Neural cell (in vitro differentiated cells): ENCODE measurements at regions not wholly inside any gene's neighbourhood (a gene's known extent, or its start where the extent isn't known, plus 50 kb on each side); places are given as distances from the start of the nearest gene placed in this dataset.

Experiments
- H2AFZ ChIP-seq: fragments of 200-600, 300-800 bp; sonication (generic), shearing (Covaris generic); 2 replicates; pipeline ENCODE4 v1.6.0; 2014; ENCODE audit warnings: low read depth, mild to moderate bottlenecking, antibody characterized with exemption, low read length, moderate library complexity
- H3F3A ChIP-seq: fragments of 200-600 bp; shearing (Covaris generic); 2 replicates; pipeline ENCODE4 v1.6.1; 2016; ENCODE audit warnings: mild to moderate bottlenecking, moderate library complexity, mixed read lengths, antibody characterized with exemption, low read length; ENCODE audit not compliant: insufficient read depth, poor library complexity, severe bottlenecking
- H3K27ac ChIP-seq: fragments of 200-600, 300-800 bp; sonication (generic), shearing (Covaris generic); 2 replicates; pipeline ENCODE4 v1.5.1; 2014; ENCODE audit warnings: mild to moderate bottlenecking, low read length, moderate library complexity
- H3K27me3 ChIP-seq: fragments of 300-800, 200-600 bp; sonication (generic), shearing (Covaris generic); 2 replicates; pipeline ENCODE4 v1.6.0; 2014; ENCODE audit warnings: mild to moderate bottlenecking, low read depth, low read length, moderate library complexity; ENCODE audit not compliant: insufficient read depth
- H3K36me3 ChIP-seq: fragments of 300-800, 200-600 bp; sonication (generic), shearing (Covaris generic); 2 replicates; pipeline ENCODE4 v1.5.1; 2014; ENCODE audit warnings: mild to moderate bottlenecking, antibody characterized with exemption, low read length, moderate library complexity; ENCODE audit not compliant: insufficient read depth
- H3K4me2 ChIP-seq: fragments of 300-800, 200-600 bp; sonication (generic), shearing (Covaris generic); 2 replicates; pipeline ENCODE4 v1.6.0; 2014; ENCODE audit warnings: mild to moderate bottlenecking, low read length
- H3K4me3 ChIP-seq: fragments of 300-800, 200-600 bp; sonication (generic), shearing (Covaris generic); 2 replicates; pipeline ENCODE4 v1.5.1; 2014; ENCODE audit warnings: mild to moderate bottlenecking, low read length, moderate library complexity
- H3K79me2 ChIP-seq: fragments of 200-600 bp; shearing (Covaris generic); replicated peaks from 2 replicates; pipeline ENCODE4 v1.6.0; 2014; ENCODE audit warnings: mild to moderate bottlenecking, low read length, moderate library complexity; ENCODE audit not compliant: insufficient read depth
- H3K9ac ChIP-seq: fragments of 300-800, 200-600 bp; sonication (generic), shearing (Covaris generic); 2 replicates; pipeline ENCODE4 v1.6.1; 2016; ENCODE audit warnings: mild to moderate bottlenecking, low read length, mixed read lengths
- H3K9me2 ChIP-seq: fragments of 200-600 bp; shearing (Covaris generic); 2 replicates; pipeline ENCODE4 v1.6.1; 2016; ENCODE audit warnings: mild to moderate bottlenecking, low read length, mixed read lengths; ENCODE audit not compliant: insufficient read depth
- H3K9me3 ChIP-seq: fragments of 200-600, 300-800 bp; sonication (generic), shearing (Covaris generic); 2 replicates; pipeline ENCODE4 v1.6.1; 2016; ENCODE audit warnings: mild to moderate bottlenecking, mixed run types, low read length, moderate library complexity, mixed read lengths
- H4K20me1 ChIP-seq: fragments of 200-600 bp; shearing (Covaris generic); 2 replicates; pipeline ENCODE4 v1.6.1; 2016; ENCODE audit warnings: mild to moderate bottlenecking, mixed run types; ENCODE audit not compliant: insufficient read depth
- EP300 ChIP-seq: fragments of 450-650 bp; conservative IDR thresholded peaks from 2 replicates; pipeline ENCODE4 v1.6.1; 2014; ENCODE audit warnings: antibody characterized with exemption, mild to moderate bottlenecking, moderate library complexity; ENCODE audit not compliant: poor library complexity, severe bottlenecking
- EZH2 ChIP-seq: fragments of 200-600, 300-800 bp; shearing (Covaris generic), sonication (generic); IDR thresholded peaks from 2 replicates; pipeline ENCODE4 v1.6.1; 2014; ENCODE audit warnings: antibody characterized with exemption, low read length, borderline replicate concordance, mild to moderate bottlenecking; ENCODE audit not compliant: insufficient read depth, poor library complexity, severe bottlenecking
- MXI1 ChIP-seq: fragments of 450-650 bp; conservative IDR thresholded peaks from 2 replicates; pipeline ENCODE4 v1.6.1; 2014; ENCODE audit warnings: antibody characterized with exemption, mild to moderate bottlenecking; ENCODE audit not compliant: poor library complexity, severe bottlenecking
- POLR2AphosphoS5 ChIP-seq: IDR thresholded peaks from 2 replicates; pipeline ENCODE4 v1.6.1; 2012
- RAD21 ChIP-seq: fragments of 450-650 bp; conservative IDR thresholded peaks from 2 replicates; pipeline ENCODE4 v1.6.1; 2014; ENCODE audit warnings: antibody characterized with exemption, mild to moderate bottlenecking, moderate library complexity
- REST ChIP-seq: IDR thresholded peaks from 2 replicates; pipeline ENCODE4 v1.6.1; 2012; ENCODE audit warnings: borderline replicate concordance
- SMC3 ChIP-seq: fragments of 450-650 bp; conservative IDR thresholded peaks from 2 replicates; pipeline ENCODE4 v1.6.1; 2014; ENCODE audit warnings: antibody characterized with exemption, mild to moderate bottlenecking, moderate library complexity; ENCODE audit not compliant: poor library complexity
- TAF1 ChIP-seq: IDR thresholded peaks from 2 replicates; pipeline ENCODE4 v1.6.1; 2012; ENCODE audit warnings: low read depth
- TF ChIP-seq, protein P1 (sequence below): fragments of 450-650 bp; IDR thresholded peaks from 2 replicates; pipeline ENCODE4 v1.5.1; 2014; ENCODE audit warnings: antibody characterized with exemption, mild to moderate bottlenecking, moderate library complexity; ENCODE audit not compliant: poor library complexity, severe bottlenecking

- Histone ChIP-seq H2AFZ (no peak overlapping the region), H3K27ac (no peak overlapping the region), H3K9me3 (no peaks in the 10 kb centered on the region), H3K27me3 (no peaks in the 10 kb centered on the region), H3K4me2 (no peak overlapping the region), H3K9me2 (no peaks in the 10 kb centered on the region), H3F3A (no peaks in the 10 kb centered on the region), H4K20me1 (no peaks in the 10 kb centered on the region), H3K36me3 (no peaks in the 10 kb centered on the region), H3K79me2 (no peaks in the 10 kb centered on the region), H3K9ac (no peak overlapping the region), H3K4me3 (no peak overlapping the region)
- TF ChIP-seq TAF1 (no peak), SMC3 (no peak), EZH2 (no peak), POLR2AphosphoS5 (no peak), REST (no peak), EP300 (no peak)
- TF ChIP-seq, protein P1, sequence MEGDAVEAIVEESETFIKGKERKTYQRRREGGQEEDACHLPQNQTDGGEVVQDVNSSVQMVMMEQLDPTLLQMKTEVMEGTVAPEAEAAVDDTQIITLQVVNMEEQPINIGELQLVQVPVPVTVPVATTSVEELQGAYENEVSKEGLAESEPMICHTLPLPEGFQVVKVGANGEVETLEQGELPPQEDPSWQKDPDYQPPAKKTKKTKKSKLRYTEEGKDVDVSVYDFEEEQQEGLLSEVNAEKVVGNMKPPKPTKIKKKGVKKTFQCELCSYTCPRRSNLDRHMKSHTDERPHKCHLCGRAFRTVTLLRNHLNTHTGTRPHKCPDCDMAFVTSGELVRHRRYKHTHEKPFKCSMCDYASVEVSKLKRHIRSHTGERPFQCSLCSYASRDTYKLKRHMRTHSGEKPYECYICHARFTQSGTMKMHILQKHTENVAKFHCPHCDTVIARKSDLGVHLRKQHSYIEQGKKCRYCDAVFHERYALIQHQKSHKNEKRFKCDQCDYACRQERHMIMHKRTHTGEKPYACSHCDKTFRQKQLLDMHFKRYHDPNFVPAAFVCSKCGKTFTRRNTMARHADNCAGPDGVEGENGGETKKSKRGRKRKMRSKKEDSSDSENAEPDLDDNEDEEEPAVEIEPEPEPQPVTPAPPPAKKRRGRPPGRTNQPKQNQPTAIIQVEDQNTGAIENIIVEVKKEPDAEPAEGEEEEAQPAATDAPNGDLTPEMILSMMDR: no peak
These were observed 559.0 kb downstream of the TBC1D4 start for GRCh38 chr13:74922963-74923362.

DNA sequence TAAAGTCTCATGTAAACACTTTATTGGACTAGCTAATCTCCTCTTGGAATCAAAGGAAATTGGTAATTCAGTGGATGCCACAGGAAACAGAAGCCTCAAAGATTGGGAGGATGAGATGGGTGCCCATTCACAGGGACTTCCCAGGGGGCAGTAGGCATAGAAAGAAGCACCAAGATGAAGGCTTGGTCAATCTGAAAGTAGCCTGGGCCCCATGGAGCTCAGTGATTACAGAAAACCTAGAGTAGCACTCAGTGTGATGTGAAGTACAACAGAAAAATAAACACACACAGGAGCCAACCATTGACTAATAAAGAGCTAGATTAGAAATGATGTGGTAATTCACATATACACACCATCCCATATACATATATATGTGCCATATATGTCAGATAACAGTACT lies 560.6 kb downstream of the TBC1D4 start:
- no peaks in the 10 kb centered on the region for H3K79me2 ChIP-seq
- no peak overlapping the region for H3K4me2 ChIP-seq
- no peak overlapping the region for H3K27ac ChIP-seq
- H3K9ac ChIP-seq: no peak overlapping the region
- no peaks in the 10 kb centered on the region for H3K9me2 ChIP-seq
- TF ChIP-seq REST (no peak), TAF1 (no peak), RAD21 (no peak), SMC3 (no peak), EZH2 (no peak), POLR2AphosphoS5 (no peak), EP300 (no peak), MXI1 (no peak)
- TF ChIP-seq, protein P1: no peak
- H4K20me1 ChIP-seq: no peaks in the 10 kb centered on the region
- H3K36me3 ChIP-seq: no peaks in the 10 kb centered on the region
- H2AFZ ChIP-seq: no peak overlapping the region
- H3K4me3 ChIP-seq: no peak overlapping the region
- H3K9me3 ChIP-seq: no peaks in the 10 kb centered on the region
- H3K27me3 ChIP-seq: no peaks in the 10 kb centered on the region
- H3F3A ChIP-seq: no peaks in the 10 kb centered on the region
